Islet of Langerhans (tissue), 1 donor: ENCODE measurements at regions not wholly inside any gene's neighbourhood (a gene's known extent, or its start where the extent isn't known, plus 50 kb on each side); places are given as distances from the start of the nearest gene placed in this dataset.

Experiments used
- FAIRE-seq: peaks from one replicate; lab custom pipeline; 2011; peaks lifted over from hg19 to GRCh38; lab: Jason Lieb, UNC

- no peak for FAIRE-seq
Measured at GRCh38 chr13:105974380-105974779, 561.1 kb downstream of the EFNB2 start.

DNA sequence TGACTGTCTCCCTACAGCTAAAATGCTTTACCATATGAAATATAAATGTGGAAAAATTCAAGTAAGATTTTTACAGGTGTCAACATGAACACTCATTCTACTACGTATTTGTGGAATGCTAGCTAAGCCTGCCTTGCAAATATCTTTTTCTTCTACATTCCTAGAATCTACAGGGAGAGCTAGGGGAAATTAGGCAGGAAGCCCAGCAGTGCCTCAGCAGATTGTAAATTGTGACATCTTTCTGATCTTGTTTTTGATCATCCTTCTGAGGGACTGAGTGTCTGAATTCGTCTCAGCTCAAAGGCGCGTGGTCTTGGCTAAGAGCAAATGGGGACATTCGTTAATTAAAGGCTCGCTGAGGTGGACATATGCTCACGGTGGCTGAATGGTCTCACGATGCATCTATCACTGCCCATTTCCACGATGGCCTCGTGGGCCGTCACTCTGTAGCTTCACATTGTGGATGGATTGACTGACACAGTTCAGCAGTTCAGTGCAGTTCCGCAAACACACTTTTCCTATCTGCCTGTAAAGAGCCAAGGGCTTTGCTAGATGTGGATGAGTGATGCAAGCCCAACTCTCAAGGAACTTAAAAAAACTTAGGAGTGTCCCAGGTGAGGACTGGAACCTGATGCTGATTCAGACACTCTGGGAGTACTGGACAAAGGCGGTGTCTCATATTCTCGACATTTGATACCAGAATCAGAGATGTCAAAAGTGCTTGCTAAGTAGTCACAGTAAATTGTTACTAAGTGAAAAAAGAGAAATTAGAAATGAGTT is 562.5 kb downstream of the EFNB2 start:
- FAIRE-seq, result no peak

- FAIRE-seq, result no peak
Measured at GRCh38 chr13:105972306-105972721, 563.1 kb downstream of the EFNB2 start.

DNA sequence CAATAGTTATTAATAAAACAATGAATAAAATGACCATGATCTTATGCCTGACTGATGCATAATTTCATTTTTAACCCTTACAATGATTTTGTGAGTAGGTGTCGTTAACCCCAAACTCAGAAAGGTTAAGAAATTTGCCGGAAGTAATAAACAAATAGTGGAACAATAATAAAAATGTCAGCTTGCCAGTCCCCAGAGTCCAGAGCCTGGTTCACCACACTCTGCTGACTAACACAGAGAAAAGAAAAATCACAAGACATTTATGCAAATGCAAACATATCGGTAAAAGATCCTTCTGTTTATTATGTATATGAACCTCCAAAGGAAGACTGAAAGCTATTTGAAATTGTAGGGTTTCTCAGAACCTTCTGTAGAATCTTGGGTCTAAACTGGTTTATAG is 563.7 kb downstream of the EFNB2 start:
- peak; percentile 30 for FAIRE-seq

DNA sequence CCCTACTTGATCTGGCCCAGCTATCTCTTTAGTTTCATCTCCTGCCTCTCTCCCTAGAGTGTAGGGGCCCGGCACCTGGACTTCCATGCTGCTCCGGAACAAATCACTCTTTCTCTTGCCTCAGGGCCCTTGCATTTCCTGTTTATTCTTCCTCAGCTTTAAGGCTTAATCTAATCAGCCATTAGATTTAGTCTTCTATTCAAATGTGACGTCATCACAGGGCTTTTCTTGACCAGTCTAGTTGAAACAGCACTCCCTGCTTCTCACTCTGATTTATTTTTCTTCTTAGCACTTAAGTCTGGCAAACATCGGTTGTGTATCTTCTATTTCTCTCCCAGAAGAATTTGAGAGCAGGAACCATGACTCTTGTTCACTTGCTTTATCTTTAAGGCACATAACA is 564.1 kb downstream of the EFNB2 start:
- FAIRE-seq, result no peak

- no peak for FAIRE-seq
Measured at GRCh38 chr13:105969761-105970160, 565.7 kb downstream of the EFNB2 start.

GRCh38 chr13:105965910-105966309 is 569.6 kb downstream of the EFNB2 start:
- no peak for FAIRE-seq

DNA sequence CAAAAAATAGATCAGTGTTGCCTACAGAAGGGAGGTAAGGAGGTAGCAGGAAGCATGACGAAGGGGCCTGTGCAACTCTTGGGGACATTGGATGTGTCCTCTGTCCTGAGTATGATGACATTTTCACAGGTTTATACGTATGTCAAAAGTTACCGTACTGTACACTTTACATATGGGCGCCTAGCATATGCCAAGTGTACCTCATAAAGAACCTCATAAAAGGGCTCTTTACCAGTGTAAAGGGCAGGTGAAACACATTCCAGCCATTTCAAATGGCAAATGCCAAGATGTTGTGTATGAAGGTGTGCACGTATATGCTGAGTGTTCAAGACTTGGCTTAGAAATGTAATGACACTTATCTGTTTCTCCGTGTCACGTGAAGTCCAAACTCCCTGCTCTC is 573.4 kb downstream of the EFNB2 start:
- no peak for FAIRE-seq

- no peak for FAIRE-seq
Measured at GRCh38 chr13:105961438-105961837, 574.0 kb downstream of the EFNB2 start.

GRCh38 chr13:105960326-105960725 is 575.1 kb downstream of the EFNB2 start:
- no peak for FAIRE-seq

DNA sequence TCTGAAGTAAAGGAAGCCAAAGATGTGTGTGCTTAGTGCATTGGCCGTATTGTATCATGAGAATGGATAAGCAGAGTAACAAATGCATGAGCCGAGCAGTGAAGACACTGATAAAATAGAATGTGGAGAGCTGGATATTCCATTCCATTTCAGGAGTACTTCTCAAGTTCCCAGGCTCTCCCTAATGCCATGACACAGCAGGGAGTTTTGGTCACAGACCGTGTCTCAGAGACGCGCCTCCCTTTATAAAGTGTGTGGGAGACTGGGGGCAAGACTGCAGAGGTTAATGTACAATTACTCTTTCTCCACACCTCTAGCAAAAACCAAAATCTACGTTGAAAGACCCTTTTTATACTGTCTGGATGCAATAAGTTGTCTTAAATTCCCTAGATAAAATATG is 575.6 kb downstream of the EFNB2 start:
- FAIRE-seq, result no peak

DNA sequence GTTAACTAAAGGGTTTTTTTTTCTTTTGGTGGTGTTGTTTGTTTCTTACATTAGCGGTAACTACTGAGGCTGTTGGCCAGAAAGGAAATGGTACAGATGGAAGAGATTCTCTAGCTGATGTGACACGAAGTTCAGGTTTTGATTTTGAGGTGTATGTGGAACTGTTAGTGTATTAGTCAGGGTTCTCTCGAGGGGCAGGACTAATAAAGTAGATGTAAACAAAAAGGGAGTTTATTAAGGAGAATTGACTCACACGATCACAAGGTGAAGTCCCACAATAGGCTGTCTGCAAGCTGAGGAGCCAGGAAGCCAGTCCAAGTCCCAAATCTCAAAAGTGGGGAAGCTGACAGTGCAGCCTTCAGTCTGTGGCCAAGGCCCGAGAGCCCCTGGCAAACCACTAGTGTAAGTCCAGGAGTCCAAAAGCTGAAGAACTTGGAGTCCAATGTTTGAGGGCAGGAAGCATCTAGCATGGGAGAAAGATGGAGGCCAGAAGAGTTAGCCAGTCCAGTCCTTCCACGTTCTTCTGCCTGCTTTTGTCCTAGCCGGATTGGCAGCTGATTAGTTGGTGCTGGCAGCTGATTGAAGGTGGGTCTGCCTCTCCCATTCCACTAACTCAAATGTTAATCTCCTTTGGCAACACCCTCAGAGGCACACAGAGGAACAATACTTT is 577.6 kb downstream of the EFNB2 start:
- FAIRE-seq, result no peak

DNA sequence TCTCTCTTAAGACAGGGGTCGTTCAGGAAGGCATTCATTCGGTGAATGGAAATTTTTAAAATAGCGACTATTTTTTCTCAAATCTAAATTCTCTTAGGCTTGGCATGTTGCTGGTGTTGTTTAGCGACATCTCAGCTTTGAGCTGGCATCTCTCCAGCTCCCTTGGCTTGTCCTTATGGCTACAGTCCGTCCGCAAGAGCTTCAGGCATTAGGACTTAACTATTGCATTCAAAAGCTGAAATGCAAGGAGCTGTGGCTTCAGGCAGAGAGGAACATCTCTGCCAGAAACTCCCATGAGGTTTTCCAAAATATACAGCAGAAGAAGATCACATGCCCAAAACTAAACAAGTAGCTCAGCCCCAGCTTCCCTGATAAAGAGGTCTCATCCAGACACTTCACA is 578.5 kb downstream of the EFNB2 start:
- FAIRE-seq, result no peak

- FAIRE-seq, result no peak
Measured at GRCh38 chr13:105952973-105953290, 582.5 kb downstream of the EFNB2 start.

DNA sequence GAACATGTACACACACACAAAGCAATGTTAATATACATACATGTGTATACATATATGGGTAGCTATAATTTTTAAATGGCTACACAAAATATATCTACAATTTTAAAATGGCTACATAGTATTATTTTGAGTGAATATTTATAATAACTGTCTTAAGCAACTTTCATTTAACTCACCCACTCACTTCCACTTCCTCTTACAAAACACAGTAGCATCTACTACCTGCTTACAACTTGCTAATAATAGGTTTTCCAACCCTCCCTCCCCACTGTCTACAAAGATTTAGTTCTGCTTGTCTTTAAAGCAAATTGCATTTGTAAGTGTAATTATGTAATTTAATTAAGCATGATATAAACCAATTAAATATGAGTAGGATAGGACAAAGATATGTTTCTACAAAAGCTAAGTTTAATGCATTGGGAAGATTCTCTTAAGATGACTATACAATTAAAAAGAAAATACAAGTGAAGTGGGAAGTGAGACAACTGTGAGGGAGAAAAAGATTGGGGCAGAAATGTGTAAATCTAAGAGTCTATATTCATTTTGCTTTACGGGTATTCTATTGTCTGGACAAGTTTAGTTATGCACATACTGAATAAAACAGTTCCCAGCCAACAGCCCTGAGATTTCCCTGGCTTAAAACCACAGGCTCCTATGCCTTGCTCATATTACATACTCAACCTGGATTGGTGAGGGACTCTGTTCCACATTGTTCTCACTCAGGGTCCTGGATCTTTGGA is 583.1 kb downstream of the EFNB2 start:
- FAIRE-seq, result no peak

DNA sequence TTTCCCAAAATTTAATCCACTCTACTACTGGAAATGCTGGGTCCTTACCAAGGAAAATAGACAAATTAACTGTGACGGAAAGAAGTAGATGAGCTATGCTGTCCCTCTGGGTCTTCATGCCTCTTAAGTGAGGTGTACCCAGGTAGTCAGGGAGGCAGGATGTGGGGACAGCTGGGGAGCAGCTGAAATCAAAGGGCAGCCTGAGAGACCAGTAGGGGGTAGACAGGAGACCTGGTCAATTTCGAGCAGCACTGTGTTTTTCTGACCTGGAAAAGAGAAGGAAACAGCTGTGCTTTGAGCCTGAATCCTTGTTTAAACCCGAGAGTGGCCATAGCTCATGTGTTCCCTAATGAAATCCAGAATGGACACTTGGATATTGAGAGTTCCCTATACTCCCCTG is 587.3 kb downstream of the EFNB2 start:
- FAIRE-seq, result no peak

GRCh38 chr13:105940882-105941281 is 594.6 kb downstream of the EFNB2 start:
- no peak for FAIRE-seq

DNA sequence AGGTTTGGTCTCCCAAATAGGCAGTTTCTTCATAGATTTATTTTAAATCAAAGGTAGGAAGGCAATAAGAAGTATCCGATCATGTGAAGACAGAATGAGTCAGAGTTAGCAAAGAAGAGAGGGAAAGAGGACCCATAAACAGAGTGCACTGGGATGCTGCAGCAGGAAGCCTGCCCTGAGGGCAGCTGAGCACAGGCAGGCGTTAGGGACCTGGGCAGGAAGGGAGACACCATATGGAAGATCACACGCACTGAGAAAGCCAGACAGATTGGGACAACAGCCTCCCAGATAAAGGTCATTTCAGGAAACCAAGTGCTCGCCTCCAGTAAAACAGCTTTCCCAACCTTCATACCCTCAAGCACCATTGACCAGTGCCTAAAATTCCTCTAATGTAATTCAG is 598.0 kb downstream of the EFNB2 start:
- FAIRE-seq, result no peak

DNA sequence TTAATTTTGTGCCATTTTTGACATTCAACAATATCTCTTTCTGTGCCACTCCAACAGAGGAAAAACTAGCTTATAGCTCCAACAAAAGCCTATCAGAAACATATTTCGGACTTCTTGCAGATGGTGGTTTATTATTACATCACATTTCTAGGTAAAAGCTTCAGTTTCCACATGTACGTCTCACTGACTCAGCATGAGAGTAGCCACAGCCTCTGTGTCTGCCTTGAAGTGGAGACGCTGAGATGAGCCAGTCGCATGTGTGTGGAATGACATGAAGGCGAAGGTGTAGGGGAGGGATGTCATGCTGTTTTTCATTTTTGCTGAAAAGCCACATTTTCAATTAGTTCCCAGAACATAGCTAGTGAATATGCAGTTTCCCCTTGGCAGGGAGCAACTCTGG is 598.6 kb downstream of the EFNB2 start:
- no peak for FAIRE-seq

GRCh38 chr13:105929505-105929904 is 606.0 kb downstream of the EFNB2 start:
- FAIRE-seq, result no peak

- FAIRE-seq, result no peak
Measured at GRCh38 chr13:105928901-105929300, 606.6 kb downstream of the EFNB2 start.

GRCh38 chr13:105928048-105928447 is 607.4 kb downstream of the EFNB2 start:
- FAIRE-seq, result no peak

- no peak for FAIRE-seq
Measured at GRCh38 chr13:105925496-105925895, 610.0 kb downstream of the EFNB2 start.

- FAIRE-seq, result no peak
Measured at GRCh38 chr13:105921711-105922110, 613.8 kb downstream of the EFNB2 start.
